ENCODE measurements at regions not wholly inside any gene's neighbourhood (a gene's known extent, or its start where the extent isn't known, plus 50 kb on each side); places are given as distances from the start of the nearest gene placed in this dataset.

GRCh38 chr4:71275004-71275403, 63.8 kb upstream of the SLC4A4 start:
- H3F3A ChIP-seq (ENCODE audit: insufficient read depth, low read length): no peaks in the 10 kb centered on the region
- H3K4me3 ChIP-seq (ENCODE audit: low read depth, low read length, poor library complexity, severe bottlenecking): no peak overlapping the region
- no peak overlapping the region for H3K27ac ChIP-seq (ENCODE audit: low read depth, low read length, poor library complexity, severe bottlenecking)
- H3K27me3 ChIP-seq (ENCODE audit: insufficient read depth, low read length): no peaks in the 10 kb centered on the region
- H3K79me2 ChIP-seq (ENCODE audit: insufficient read depth, low read length): no peaks in the 10 kb centered on the region
- no peaks in the 10 kb centered on the region for H3K36me3 ChIP-seq (ENCODE audit: insufficient read depth, low read length)
- TF ChIP-seq CTCF (IDR thresholded peaks at IDR 0.05; ENCODE audit: low read length) (no peak), EZH2 (IDR thresholded peaks at IDR 0.05; ENCODE audit: borderline replicate concordance, low read length) (no peak)
- no peaks in the 10 kb centered on the region for H3K9me2 ChIP-seq (ENCODE audit: low read depth, low read length)
- H3K4me1 ChIP-seq (ENCODE audit: insufficient read depth, low read length, severe bottlenecking): no peaks in the 10 kb centered on the region
- no peak overlapping the region for H2AFZ ChIP-seq (ENCODE audit: low read length)
- H3K9ac ChIP-seq (ENCODE audit: low read length): no peak overlapping the region
- H4K20me1 ChIP-seq (ENCODE audit: insufficient read depth, low read length): no peaks in the 10 kb centered on the region
- H3K4me2 ChIP-seq (ENCODE audit: low read length): no peak overlapping the region
- no peaks in the 10 kb centered on the region for H3K9me3 ChIP-seq (ENCODE audit: low read length)

- Histone ChIP-seq H3K79me2 (ENCODE audit: insufficient read depth, low read length) (no peaks in the 10 kb centered on the region), H3K9me2 (ENCODE audit: low read depth, low read length) (no peaks in the 10 kb centered on the region), H3K36me3 (ENCODE audit: insufficient read depth, low read length) (no peaks in the 10 kb centered on the region), H3K27me3 (ENCODE audit: insufficient read depth, low read length) (no peaks in the 10 kb centered on the region), H3K4me1 (ENCODE audit: insufficient read depth, low read length, severe bottlenecking) (no peaks in the 10 kb centered on the region), H3K9ac (ENCODE audit: low read length) (no peak overlapping the region), H3K4me3 (ENCODE audit: low read depth, low read length, poor library complexity, severe bottlenecking) (no peak overlapping the region), H3K9me3 (ENCODE audit: low read length) (no peaks in the 10 kb centered on the region), H3K27ac (ENCODE audit: low read depth, low read length, poor library complexity, severe bottlenecking) (no peak overlapping the region), H3F3A (ENCODE audit: insufficient read depth, low read length) (no peaks in the 10 kb centered on the region), H2AFZ (ENCODE audit: low read length) (no peak overlapping the region), H3K4me2 (ENCODE audit: low read length) (no peak overlapping the region), H4K20me1 (ENCODE audit: insufficient read depth, low read length) (no peaks in the 10 kb centered on the region)
- TF ChIP-seq CTCF (IDR thresholded peaks at IDR 0.05; ENCODE audit: low read length) (no peak), EZH2 (IDR thresholded peaks at IDR 0.05; ENCODE audit: borderline replicate concordance, low read length) (no peak)
Measured at GRCh38 chr4:71275570-71275969, 63.2 kb upstream of the SLC4A4 start.

GRCh38 chr4:71277353-71277752, 61.5 kb upstream of the SLC4A4 start:
- Histone ChIP-seq H3K4me3 (ENCODE audit: low read depth, low read length, poor library complexity, severe bottlenecking) (no peak overlapping the region), H3K27ac (ENCODE audit: low read depth, low read length, poor library complexity, severe bottlenecking) (no peak overlapping the region), H3K9ac (ENCODE audit: low read length) (no peak overlapping the region), H4K20me1 (ENCODE audit: insufficient read depth, low read length) (no peaks in the 10 kb centered on the region), H3K79me2 (ENCODE audit: insufficient read depth, low read length) (no peaks in the 10 kb centered on the region), H3K4me2 (ENCODE audit: low read length) (no peak overlapping the region), H3K27me3 (ENCODE audit: insufficient read depth, low read length) (no peaks in the 10 kb centered on the region), H2AFZ (ENCODE audit: low read length) (no peak overlapping the region), H3K9me3 (ENCODE audit: low read length) (no peaks in the 10 kb centered on the region), H3K4me1 (ENCODE audit: insufficient read depth, low read length, severe bottlenecking) (no peaks in the 10 kb centered on the region), H3K36me3 (ENCODE audit: insufficient read depth, low read length) (no peaks in the 10 kb centered on the region), H3K9me2 (ENCODE audit: low read depth, low read length) (no peaks in the 10 kb centered on the region), H3F3A (ENCODE audit: insufficient read depth, low read length) (no peaks in the 10 kb centered on the region)
- no peak for TF ChIP-seq CTCF (IDR thresholded peaks at IDR 0.05; ENCODE audit: low read length)
- no peak for TF ChIP-seq EZH2 (IDR thresholded peaks at IDR 0.05; ENCODE audit: borderline replicate concordance, low read length)

All from OCI-LY1 (cell line).